ENCODE measurements at regions not wholly inside any gene's neighbourhood (a gene's known extent, or its start where the extent isn't known, plus 50 kb on each side); places are given as distances from the start of the nearest gene placed in this dataset.
A peak's percentile ranks its signal among the peaks of the same experiment; 100 is the strongest.

DNA sequence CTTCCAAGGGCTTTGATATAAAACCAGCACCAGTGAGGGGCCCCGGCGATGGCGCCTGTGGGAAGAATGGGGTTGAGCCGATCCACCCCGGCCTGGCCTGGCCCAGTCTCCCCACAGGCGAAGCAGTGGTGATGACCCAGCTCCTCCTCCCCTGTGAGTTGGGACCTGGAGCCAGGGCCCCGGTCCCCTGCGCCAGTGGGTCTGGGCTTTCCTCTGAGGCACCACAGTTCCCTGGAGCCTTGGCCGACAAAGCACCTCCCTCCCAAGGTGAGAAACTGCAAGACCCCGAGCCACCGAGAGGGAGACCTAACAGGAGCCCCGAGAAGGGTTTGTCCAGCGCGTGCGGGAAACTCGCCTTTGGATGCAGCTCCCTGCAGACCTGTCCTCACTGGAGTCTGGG lies 942.9 kb downstream of the BRD1 start:
- no peaks in the 10 kb centered on the region for H3K27me3 ChIP-seq
- no peak overlapping the region for H3K4me3 ChIP-seq

GRCh38 chr22:48884324-48884723 lies 943.3 kb downstream of the BRD1 start:
- no peaks in the 10 kb centered on the region for H3K9me3 ChIP-seq
- H3K27me3 ChIP-seq, result no peaks in the 10 kb centered on the region
- H3K36me3 ChIP-seq, result no peaks in the 10 kb centered on the region
- H3K27ac ChIP-seq, result peak overlapping the region in 2 of 4 donors; percentile 42 to 51
- peaks cover 0 to 12% (median 0%) of the 10 kb centered on the region in 4 donors for H3K4me1 ChIP-seq
- 50 to 55% methylated on average over 12 of the region's 12 CpGs for WGBS, 2 donors
- DNase-seq (ENCODE audit: low spot score in 2 of 2), result no peak
- no peak overlapping the region for H3K4me3 ChIP-seq
- TF ChIP-seq, protein P1, sequence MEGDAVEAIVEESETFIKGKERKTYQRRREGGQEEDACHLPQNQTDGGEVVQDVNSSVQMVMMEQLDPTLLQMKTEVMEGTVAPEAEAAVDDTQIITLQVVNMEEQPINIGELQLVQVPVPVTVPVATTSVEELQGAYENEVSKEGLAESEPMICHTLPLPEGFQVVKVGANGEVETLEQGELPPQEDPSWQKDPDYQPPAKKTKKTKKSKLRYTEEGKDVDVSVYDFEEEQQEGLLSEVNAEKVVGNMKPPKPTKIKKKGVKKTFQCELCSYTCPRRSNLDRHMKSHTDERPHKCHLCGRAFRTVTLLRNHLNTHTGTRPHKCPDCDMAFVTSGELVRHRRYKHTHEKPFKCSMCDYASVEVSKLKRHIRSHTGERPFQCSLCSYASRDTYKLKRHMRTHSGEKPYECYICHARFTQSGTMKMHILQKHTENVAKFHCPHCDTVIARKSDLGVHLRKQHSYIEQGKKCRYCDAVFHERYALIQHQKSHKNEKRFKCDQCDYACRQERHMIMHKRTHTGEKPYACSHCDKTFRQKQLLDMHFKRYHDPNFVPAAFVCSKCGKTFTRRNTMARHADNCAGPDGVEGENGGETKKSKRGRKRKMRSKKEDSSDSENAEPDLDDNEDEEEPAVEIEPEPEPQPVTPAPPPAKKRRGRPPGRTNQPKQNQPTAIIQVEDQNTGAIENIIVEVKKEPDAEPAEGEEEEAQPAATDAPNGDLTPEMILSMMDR (IDR thresholded peaks at IDR 0.05), result no peak
- TF ChIP-seq POLR2A (IDR thresholded peaks at IDR 0.05), result no peak
- no peak for TF ChIP-seq EP300 (IDR thresholded peaks at IDR 0.05)

More for the DNA sequence above, 942.9 kb downstream of the BRD1 start:
- Histone ChIP-seq H3K27ac (peak overlapping the region in 2 of 4 donors; percentile 42 to 51), H3K9me3 (no peaks in the 10 kb centered on the region), H3K36me3 (no peaks in the 10 kb centered on the region), H3K4me1 (peaks cover 0 to 12% (median 0%) of the 10 kb centered on the region in 4 donors)
- no peak for DNase-seq (ENCODE audit: low spot score in 2 of 2)
- TF ChIP-seq EP300 (IDR thresholded peaks at IDR 0.05) (no peak), POLR2A (IDR thresholded peaks at IDR 0.05) (no peak)
- TF ChIP-seq, protein P1 (IDR thresholded peaks at IDR 0.05), result no peak
- 73 to 79% methylated on average over 10 to 16 of the region's 16 CpGs for WGBS, 2 donors

DNA sequence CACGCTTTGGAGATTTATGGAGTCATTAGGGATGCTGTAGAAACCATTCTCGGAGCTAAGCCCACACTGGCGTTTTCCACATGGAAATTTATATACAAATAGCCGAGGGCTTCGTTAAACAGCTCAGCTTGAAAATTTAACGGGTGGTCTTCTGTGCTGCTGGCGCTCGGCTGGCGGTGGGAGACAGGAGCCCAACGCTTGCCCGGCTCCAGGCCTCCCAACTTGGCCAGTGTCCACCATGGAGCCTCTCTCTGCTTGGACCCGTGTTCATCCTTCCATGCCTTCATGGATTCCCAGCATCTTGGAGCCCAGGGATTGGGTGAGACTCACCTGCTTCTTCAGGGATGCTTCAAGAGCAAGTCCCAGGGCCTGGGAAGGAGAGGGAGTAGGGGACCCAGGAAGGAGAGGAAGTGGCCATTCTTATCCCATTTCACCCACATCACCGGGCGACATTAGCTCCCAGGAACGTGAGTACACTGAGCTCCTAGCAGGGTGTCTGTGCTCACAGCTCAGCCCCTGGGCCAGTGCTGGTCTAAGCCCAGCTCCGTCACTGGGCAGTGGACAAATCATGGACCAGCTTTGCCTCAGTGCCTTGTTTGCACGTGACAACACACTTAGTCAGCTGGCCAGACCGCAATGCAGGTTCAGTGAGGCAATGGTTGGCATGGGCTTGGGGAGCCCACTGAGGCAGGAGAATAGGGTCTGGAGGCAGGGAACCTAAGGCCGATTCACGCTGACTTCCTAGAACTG lies 944.3 kb downstream of the BRD1 start:
- TF ChIP-seq EP300 (IDR thresholded peaks at IDR 0.05), result no peak
- TF ChIP-seq POLR2A (IDR thresholded peaks at IDR 0.05), result no peak
- TF ChIP-seq, protein P1 (IDR thresholded peaks at IDR 0.05), result no peak
- Histone ChIP-seq H3K4me1 (peaks cover 0 to 12% (median 0%) of the 10 kb centered on the region in 4 donors), H3K27ac (peak overlapping the region in 1 of 4 donors; percentile 51), H3K4me3 (no peak overlapping the region), H3K36me3 (no peaks in the 10 kb centered on the region), H3K9me3 (no peaks in the 10 kb centered on the region), H3K27me3 (no peaks in the 10 kb centered on the region)
- 72 to 82% methylated on average over 17 to 20 of the region's 20 CpGs for WGBS, 2 donors
- no peak for DNase-seq (ENCODE audit: low spot score in 2 of 2)

DNA sequence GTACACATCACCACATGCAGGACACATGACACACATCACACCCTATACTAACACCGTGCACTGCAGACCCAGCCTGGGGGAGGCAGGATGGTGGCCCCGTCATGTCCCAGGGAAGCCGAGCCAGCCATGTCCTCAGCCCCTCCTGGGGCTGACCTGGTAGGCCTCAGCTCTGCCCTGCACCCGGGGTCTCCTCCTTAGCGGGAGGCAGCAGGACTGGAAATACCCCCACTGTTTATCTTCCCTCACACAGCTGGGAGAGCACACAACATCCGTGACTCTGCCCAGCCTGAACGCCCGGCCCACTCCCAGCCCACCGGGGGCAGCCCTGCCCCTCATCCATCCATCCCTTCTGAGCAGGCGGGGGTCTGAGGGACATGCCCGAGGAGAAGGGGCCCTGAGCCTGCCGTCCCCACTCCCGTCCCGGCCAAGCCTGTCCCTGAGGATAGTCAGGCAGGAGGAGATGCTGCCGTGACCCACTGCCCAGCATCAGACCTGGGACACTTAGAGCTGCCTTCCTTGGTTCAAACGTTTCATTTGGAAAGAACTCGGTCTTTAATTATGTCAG lies 945.0 kb downstream of the BRD1 start:
- Histone ChIP-seq H3K27me3 (no peaks in the 10 kb centered on the region), H3K4me3 (no peak overlapping the region), H3K36me3 (no peaks in the 10 kb centered on the region), H3K4me1 (peaks cover 0 to 12% (median 0%) of the 10 kb centered on the region in 4 donors), H3K27ac (no peak overlapping the region), H3K9me3 (no peaks in the 10 kb centered on the region)
- 62 to 68% methylated on average over 14 to 17 of the region's 17 CpGs for WGBS, 2 donors
- no peak for DNase-seq (ENCODE audit: low spot score in 2 of 2)
- TF ChIP-seq, protein P1 (IDR thresholded peaks at IDR 0.05), result no peak
- TF ChIP-seq EP300 (IDR thresholded peaks at IDR 0.05), result no peak

- WGBS, 2 donors, result 93 to 96% methylated on average over 19 to 22 of the region's 22 CpGs
- Histone ChIP-seq H3K27me3 (no peaks in the 10 kb centered on the region), H3K9me3 (no peaks in the 10 kb centered on the region), H3K4me3 (no peak overlapping the region), H3K4me1 (peaks cover 0 to 12% (median 0%) of the 10 kb centered on the region in 4 donors), H3K36me3 (no peaks in the 10 kb centered on the region), H3K27ac (no peak overlapping the region)
- DNase-seq (ENCODE audit: low spot score in 2 of 2), result no peak
- TF ChIP-seq POLR2A (IDR thresholded peaks at IDR 0.05) (no peak), EP300 (IDR thresholded peaks at IDR 0.05) (no peak)
- TF ChIP-seq, protein P1 (IDR thresholded peaks at IDR 0.05), result no peak
Observed at GRCh38 chr22:48881326-48881980, 946.2 kb downstream of the BRD1 start.

Data from tibial nerve (tissue), 4 donors.